ENCODE measurements at regions not wholly inside any gene's neighbourhood (a gene's known extent, or its start where the extent isn't known, plus 50 kb on each side); places are given as distances from the start of the nearest gene placed in this dataset.

DNA sequence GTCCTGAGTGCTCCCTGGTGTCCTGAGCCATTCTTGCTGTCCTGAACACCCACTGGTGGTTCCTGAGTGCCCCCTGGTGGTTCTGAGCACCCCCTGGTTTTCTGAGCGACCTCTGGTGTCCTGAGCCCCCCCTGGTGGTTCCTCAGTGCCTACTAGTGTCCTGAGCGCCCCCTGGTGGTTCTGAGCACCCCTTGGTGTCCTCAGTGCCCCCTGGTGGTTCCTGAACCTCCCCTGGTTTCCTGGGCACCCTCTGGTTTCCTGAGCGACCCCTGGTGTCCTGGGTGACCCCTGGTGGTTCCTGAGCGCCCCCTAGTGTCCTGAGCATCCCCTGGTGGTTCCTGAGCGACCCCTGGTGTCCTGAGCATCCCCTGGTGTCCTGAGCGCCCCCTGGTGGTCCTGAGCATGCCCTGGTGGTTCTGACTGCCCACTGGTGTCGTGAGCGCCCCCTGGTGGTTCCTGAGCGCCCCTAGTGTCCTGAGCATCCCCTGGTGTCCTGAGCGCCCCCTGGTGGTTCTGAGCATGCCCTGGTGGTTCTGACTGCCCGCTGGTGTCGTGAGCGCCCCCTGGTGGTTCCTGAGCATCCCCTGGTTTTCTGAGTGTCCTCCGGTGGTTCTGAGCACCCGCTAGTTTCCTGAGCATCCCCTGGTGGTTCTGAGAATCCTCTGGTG, 473.1 kb downstream of the TMEM121 start:
- TF ChIP-seq, protein P1, sequence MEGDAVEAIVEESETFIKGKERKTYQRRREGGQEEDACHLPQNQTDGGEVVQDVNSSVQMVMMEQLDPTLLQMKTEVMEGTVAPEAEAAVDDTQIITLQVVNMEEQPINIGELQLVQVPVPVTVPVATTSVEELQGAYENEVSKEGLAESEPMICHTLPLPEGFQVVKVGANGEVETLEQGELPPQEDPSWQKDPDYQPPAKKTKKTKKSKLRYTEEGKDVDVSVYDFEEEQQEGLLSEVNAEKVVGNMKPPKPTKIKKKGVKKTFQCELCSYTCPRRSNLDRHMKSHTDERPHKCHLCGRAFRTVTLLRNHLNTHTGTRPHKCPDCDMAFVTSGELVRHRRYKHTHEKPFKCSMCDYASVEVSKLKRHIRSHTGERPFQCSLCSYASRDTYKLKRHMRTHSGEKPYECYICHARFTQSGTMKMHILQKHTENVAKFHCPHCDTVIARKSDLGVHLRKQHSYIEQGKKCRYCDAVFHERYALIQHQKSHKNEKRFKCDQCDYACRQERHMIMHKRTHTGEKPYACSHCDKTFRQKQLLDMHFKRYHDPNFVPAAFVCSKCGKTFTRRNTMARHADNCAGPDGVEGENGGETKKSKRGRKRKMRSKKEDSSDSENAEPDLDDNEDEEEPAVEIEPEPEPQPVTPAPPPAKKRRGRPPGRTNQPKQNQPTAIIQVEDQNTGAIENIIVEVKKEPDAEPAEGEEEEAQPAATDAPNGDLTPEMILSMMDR (conservative IDR thresholded peaks at IDR 0.05; ENCODE audit: low read depth, low read length) = peak; percentile 47; the same call in 1 of the 2 replicates
- TF ChIP-seq EZH2phosphoT487 (IDR thresholded peaks at IDR 0.05; ENCODE audit: borderline replicate concordance, low read length) (no peak), EZH2 (IDR thresholded peaks at IDR 0.05; ENCODE audit: low read length, unreplicated experiment) (no peak)
